GM10266 (cell line): ENCODE measurements at regions not wholly inside any gene's neighbourhood (a gene's known extent, or its start where the extent isn't known, plus 50 kb on each side); places are given as distances from the start of the nearest gene placed in this dataset.

Experiments used
- DNase-seq: peaks from one replicate; pipeline ENCODE4 v3.0.0; 2012; ENCODE audit errors: extremely low spot score
- CTCF ChIP-seq: IDR thresholded peaks from 2 replicates; pipeline ENCODE4 v1.5.1; 2012; ENCODE audit warnings: mild to moderate bottlenecking, low read depth; ENCODE audit not compliant: control insufficient read depth, insufficient read depth; ENCODE audit errors: missing control alignments

GRCh38 chr1:4468386-4468785 lies 186.0 kb upstream of the AJAP1 start:
- no peak for DNase-seq
- no peak for TF ChIP-seq CTCF

- DNase-seq: no peak
- TF ChIP-seq CTCF: no peak
Measured at GRCh38 chr1:4468804-4469514, 185.4 kb upstream of the AJAP1 start.

- no peak for DNase-seq
Measured at GRCh38 chr1:4476394-4476793, 178.0 kb upstream of the AJAP1 start.

GRCh38 chr1:4481451-4481850 lies 173.0 kb upstream of the AJAP1 start:
- no peak for DNase-seq
- TF ChIP-seq CTCF: no peak

More at GRCh38 chr1:4476394-4476793, 178.0 kb upstream of the AJAP1 start:
- TF ChIP-seq CTCF: no peak

- DNase-seq: no peak
- no peak for TF ChIP-seq CTCF
Measured at GRCh38 chr1:4482526-4482925, 171.9 kb upstream of the AJAP1 start.

- TF ChIP-seq CTCF: no peak
- no peak for DNase-seq
Measured at GRCh38 chr1:4483021-4483625, 171.3 kb upstream of the AJAP1 start.

GRCh38 chr1:4485398-4485797 lies 169.0 kb upstream of the AJAP1 start:
- no peak for DNase-seq
- no peak for TF ChIP-seq CTCF
